Epithelial cell of esophagus (primary cell): ENCODE measurements at regions not wholly inside any gene's neighbourhood (a gene's known extent, or its start where the extent isn't known, plus 50 kb on each side); places are given as distances from the start of the nearest gene placed in this dataset.
"Not testable (repeated sequence)": the region's sequence is repeated elsewhere in the genome, so short reads cannot be mapped to it uniquely, and the experiment has no call there.

Experiments
- DNase-seq: peaks from one replicate; pipeline ENCODE4 v3.0.0; 2010; ENCODE audit warnings: low read depth
- H3K4me3 ChIP-seq: 2 replicates; pipeline ENCODE4 v1.5.1; 2011; ENCODE audit warnings: mild to moderate bottlenecking, low read length, control low read depth
- TF ChIP-seq, protein P1 (sequence below): IDR thresholded peaks from 2 replicates; pipeline ENCODE4 v1.5.1; 2011; ENCODE audit warnings: low read depth, mild to moderate bottlenecking, low read length, control low read depth, inconsistent platforms; ENCODE audit not compliant: insufficient read depth; ENCODE audit errors: missing control alignments

DNA sequence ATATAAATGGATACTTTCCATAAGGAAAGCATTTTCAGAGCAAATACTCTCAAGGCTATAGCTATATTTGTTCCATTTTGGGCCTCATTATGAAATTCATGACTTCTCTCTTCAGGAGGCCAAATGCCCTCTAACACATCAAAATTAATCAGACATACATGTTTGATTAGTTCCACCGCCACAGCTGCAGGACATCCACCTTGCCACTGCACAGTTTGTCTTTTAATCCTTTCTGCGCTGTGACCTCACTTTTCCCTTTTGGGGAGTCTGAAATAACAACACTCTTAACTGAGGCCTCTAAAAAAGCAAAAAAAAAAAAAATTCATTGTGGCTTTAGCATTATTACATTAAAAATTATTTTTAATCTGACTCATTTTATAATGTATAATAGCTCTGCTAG lies 279.1 kb upstream of the CDH12 start:
- H3K4me3 ChIP-seq, result no peak overlapping the region
- TF ChIP-seq, protein P1, sequence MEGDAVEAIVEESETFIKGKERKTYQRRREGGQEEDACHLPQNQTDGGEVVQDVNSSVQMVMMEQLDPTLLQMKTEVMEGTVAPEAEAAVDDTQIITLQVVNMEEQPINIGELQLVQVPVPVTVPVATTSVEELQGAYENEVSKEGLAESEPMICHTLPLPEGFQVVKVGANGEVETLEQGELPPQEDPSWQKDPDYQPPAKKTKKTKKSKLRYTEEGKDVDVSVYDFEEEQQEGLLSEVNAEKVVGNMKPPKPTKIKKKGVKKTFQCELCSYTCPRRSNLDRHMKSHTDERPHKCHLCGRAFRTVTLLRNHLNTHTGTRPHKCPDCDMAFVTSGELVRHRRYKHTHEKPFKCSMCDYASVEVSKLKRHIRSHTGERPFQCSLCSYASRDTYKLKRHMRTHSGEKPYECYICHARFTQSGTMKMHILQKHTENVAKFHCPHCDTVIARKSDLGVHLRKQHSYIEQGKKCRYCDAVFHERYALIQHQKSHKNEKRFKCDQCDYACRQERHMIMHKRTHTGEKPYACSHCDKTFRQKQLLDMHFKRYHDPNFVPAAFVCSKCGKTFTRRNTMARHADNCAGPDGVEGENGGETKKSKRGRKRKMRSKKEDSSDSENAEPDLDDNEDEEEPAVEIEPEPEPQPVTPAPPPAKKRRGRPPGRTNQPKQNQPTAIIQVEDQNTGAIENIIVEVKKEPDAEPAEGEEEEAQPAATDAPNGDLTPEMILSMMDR, result no peak
- no peak for DNase-seq

- no peak for DNase-seq
- TF ChIP-seq, protein P1, result no peak
- H3K4me3 ChIP-seq, result no peak overlapping the region
Observed at GRCh38 chr5:23112237-23112636, 259.1 kb upstream of the CDH12 start.

DNA sequence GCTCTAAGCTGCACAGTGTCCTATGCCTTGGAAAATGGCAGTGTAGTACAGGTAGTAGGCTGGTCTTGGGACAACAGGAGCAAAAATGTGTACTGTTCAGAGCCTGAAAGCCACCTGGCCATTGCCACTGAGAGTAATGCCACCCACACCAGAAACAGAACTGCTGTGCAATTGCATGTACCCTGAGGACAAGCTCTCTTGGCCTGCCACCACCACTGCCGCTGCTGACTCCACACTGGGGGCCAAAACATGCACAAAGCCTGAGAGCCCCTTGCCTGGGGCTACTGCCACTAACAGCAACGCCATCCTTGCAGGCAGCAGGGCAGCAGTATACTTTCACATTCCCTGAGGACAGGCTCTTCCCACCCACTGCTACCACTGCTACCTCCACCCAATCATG lies 251.9 kb upstream of the CDH12 start:
- TF ChIP-seq, protein P1, result no peak
- no peak overlapping the region for H3K4me3 ChIP-seq
- DNase-seq, result no peak

DNA sequence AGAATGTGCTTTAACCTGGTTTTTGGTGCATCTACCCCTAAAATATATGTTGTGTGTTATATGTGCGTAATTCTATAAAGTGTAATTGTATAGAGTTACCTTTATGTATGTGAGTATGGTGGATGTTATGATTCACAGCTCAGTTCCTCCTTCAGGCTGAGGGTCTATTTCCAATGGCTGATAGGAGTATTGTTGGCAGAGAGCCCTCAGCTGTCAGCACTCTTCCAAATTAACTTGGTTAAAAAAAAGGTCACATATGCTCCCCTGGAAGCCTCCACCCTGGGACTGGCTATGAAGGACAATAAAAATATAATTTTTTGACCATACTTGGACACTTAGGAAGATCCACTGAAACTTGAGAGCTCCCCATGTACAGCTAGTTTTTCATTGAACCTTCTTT lies 250.4 kb upstream of the CDH12 start:
- DNase-seq, result no peak
- H3K4me3 ChIP-seq, result no peak overlapping the region
- TF ChIP-seq, protein P1, result no peak

- DNase-seq, H3K4me3 ChIP-seq: not testable (repeated sequence)
Observed at GRCh38 chr5:23095418-23095817, 242.3 kb upstream of the CDH12 start.

DNA sequence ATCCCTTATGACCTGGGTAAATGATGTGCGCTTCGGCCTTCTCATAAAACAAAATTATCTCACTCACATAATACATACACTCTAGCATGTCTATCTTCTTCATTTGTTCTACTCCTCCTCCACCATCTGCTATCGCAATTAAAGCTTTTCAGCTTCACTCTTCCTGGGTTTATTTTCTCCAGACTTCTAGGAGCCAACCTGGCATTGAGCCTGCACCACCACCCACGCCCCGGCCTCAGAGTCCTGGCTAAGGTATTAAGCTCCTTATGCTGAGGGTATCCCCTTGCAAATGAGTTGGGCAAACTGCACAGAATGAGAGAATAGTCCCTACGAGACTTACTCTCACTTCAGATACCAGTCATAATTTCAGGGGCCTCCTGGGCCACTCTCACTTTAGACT lies 236.1 kb upstream of the CDH12 start:
- no peak overlapping the region for H3K4me3 ChIP-seq
- DNase-seq, result no peak
- TF ChIP-seq, protein P1, result no peak

DNA sequence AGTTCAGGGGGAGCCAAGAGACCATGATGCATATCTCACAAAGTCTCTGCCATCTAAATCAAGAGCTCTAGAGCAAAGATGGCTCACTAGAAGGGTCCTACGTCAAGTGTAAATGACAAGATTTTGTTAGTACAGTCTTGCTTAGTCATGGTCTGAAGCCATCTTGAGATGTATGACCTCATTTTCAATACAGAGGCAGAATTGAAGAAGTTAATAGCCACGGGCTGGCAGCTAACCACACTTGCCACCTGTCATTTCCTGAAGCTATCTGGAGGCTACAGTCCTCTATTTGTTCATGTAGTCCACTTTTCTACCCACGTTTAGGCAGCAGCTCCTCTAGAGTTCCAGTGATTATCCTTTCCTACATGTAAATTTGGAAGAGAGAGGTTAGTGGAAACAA lies 231.7 kb upstream of the CDH12 start:
- H3K4me3 ChIP-seq, result no peak overlapping the region
- TF ChIP-seq, protein P1, result no peak
- DNase-seq, result peak; percentile 1

- no peak for DNase-seq
- no peak overlapping the region for H3K4me3 ChIP-seq
- TF ChIP-seq, protein P1, result no peak
Observed at GRCh38 chr5:23072179-23072578, 219.0 kb upstream of the CDH12 start.
